A549 (cell line): ENCODE measurements at regions not wholly inside any gene's neighbourhood (a gene's known extent, or its start where the extent isn't known, plus 50 kb on each side); places are given as distances from the start of the nearest gene placed in this dataset.

Experiments
- CTCF ChIP-seq: fragments of >200 bp; sonication (Bioruptor Twin); formaldehyde crosslinking; IDR thresholded peaks from 3 replicates; pipeline ENCODE4 v1.5.1; 2016
- E2F6 ChIP-seq: IDR thresholded peaks from 2 replicates; pipeline ENCODE4 v1.6.1; 2012; ENCODE audit warnings: low read depth, borderline replicate concordance
- EHMT2 ChIP-seq: fragments of 200-600 bp; sonication (generic); IDR thresholded peaks from 2 replicates; pipeline ENCODE4 v1.6.1; 2016; ENCODE audit warnings: antibody characterized with exemption, low read depth, mild to moderate bottlenecking, moderate library complexity
- FOSL2 ChIP-seq, 2 experiments: fragments of 450-650 bp in 1 of 2; fragments of >200 bp in 1 of 2; sonication (Bioruptor Twin) in 1 of 2; formaldehyde crosslinking; IDR thresholded peaks; 2 replicates each; pipeline versions ENCODE4 v1.5.0 to v1.6.1; 2016 to 2020; ENCODE audit warnings: mild to moderate bottlenecking in 1 of 2, moderate library complexity in 1 of 2
- MAFK ChIP-seq: fragments of 450-650 bp; IDR thresholded peaks from 2 replicates; pipeline ENCODE4 v1.6.1; 2014; ENCODE audit not compliant: partially characterized antibody
- NPAS2 ChIP-seq: fragments of 250-450 bp; sonication (Bioruptor Pico); IDR thresholded peaks from 2 replicates; pipeline ENCODE4 v1.8.0; 2022; ENCODE audit warnings: mild to moderate bottlenecking, moderate library complexity, borderline replicate concordance
- PHF8 ChIP-seq: fragments of 200-600 bp; sonication (generic); IDR thresholded peaks from 2 replicates; pipeline ENCODE4 v1.6.1; 2016; ENCODE audit warnings: low read depth, mild to moderate bottlenecking, antibody characterized with exemption, moderate library complexity, borderline replicate concordance
- POLR2A ChIP-seq: IDR thresholded peaks from 2 replicates; pipeline ENCODE4 v1.6.1; 2012; ENCODE audit warnings: mild to moderate bottlenecking, low read length
- RAD21 ChIP-seq, 2 experiments: fragments of >200 bp in 1 of 2; sonication (Bioruptor Twin) in 1 of 2; formaldehyde crosslinking in 1 of 2; IDR thresholded peaks in 1 of 2; conservative IDR thresholded peaks in 1 of 2; 2 replicates in 1 of 2; 3 replicates in 1 of 2; pipeline ENCODE4 v1.6.1; 2012 to 2018; ENCODE audit warnings: inconsistent platforms in 1 of 2
- RFX5 ChIP-seq: fragments of 450-650 bp; IDR thresholded peaks from 2 replicates; pipeline ENCODE4 v1.7.1; 2014; ENCODE audit warnings: antibody characterized with exemption, mild to moderate bottlenecking, moderate library complexity
- SMC3 ChIP-seq: fragments of >200 bp; sonication (Bioruptor Twin); formaldehyde crosslinking; IDR thresholded peaks from 3 replicates; pipeline ENCODE4 v1.6.1; 2018; ENCODE audit warnings: inconsistent platforms
- TP53 ChIP-seq: fragments of 250-450 bp; sonication (Bioruptor Pico); IDR thresholded peaks from 2 replicates; pipeline ENCODE4 v1.5.0; 2021; ENCODE audit warnings: mild to moderate bottlenecking, moderate library complexity
- USF2 ChIP-seq: fragments of 450-650 bp; IDR thresholded peaks from 2 replicates; pipeline ENCODE4 v1.6.1; 2014; ENCODE audit warnings: antibody characterized with exemption
- ZFP36 ChIP-seq: fragments of 450-650 bp; IDR thresholded peaks from 2 replicates; pipeline ENCODE4 v1.6.1; 2014; ENCODE audit warnings: borderline replicate concordance; ENCODE audit not compliant: partially characterized antibody

- TF ChIP-seq EHMT2 (no peak), CTCF (no peak), POLR2A (no peak), FOSL2 (IDR thresholded peaks at IDR 0.05) (no peak), FOSL2 (CRISPR knock-in tag; IDR thresholded peaks at IDR 0.05) (no peak), PHF8 (no peak), SMC3 (no peak), RFX5 (no peak), NPAS2 (CRISPR knock-in tag) (no peak), USF2 (no peak), TP53 (CRISPR knock-in tag) (no peak), ZFP36 (no peak), MAFK (no peak), E2F6 (no peak), RAD21 (conservative IDR thresholded peaks at IDR 0.05 in 1 of 2, IDR thresholded peaks at IDR 0.05 in 1 of 2) (no peak)
Observed at GRCh38 chr12:107580750-107581618, 104.6 kb upstream of the PWP1 start.
